HG03571 (cell line): ENCODE measurements at regions not wholly inside any gene's neighbourhood (a gene's known extent, or its start where the extent isn't known, plus 50 kb on each side); places are given as distances from the start of the nearest gene placed in this dataset.

Experiments used
- ATAC-seq: cut with Tn5 transposase; IDR thresholded peaks from one replicate; pipeline ENCODE4 v1.9.1; 2021; ENCODE audit not compliant: unreplicated experiment

- ATAC-seq = no peak
Observed at GRCh38 chr1:87765057-87765680, 436.5 kb downstream of the LMO4 start.

DNA sequence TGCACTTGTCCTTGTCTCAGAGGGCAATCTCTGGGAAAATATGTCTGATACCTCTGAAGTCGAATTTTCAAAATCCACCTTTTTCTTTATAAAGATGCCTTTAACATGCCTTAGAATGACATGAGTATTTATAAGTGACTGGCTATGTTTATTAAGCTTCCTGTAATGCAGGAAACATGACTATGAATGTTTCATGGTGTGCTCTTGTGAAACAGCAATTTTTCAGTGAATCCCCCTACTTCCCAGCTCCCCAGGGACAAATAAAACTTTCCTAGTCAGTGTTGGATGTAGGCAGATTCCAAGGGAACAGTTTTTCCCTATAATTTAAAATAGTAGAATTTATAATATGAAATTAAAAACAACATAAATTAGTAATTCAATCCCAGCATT, 437.0 kb downstream of the LMO4 start:
- no peak for ATAC-seq

- ATAC-seq = no peak
Observed at GRCh38 chr1:87766737-87767136, 438.1 kb downstream of the LMO4 start.

DNA sequence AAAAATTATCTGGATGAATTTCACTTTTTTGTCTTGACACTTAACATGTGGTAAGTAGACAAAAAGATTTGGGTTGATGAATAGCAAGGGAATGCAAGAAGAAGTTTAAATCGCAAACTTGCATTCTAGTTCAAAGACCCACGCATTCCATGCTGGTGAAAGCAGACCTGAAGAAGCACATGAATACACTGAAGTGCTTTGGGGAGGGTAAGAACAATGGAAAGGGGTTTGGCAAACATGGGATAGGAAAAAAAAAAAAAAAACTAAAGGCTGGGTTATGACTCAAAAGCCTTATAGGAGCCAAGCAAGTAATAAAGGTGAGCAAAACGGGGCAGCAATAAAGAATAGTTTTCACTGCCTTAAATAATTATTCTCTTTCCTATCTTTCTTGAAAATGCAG, 450.2 kb downstream of the LMO4 start:
- no peak for ATAC-seq

- ATAC-seq = no peak
Observed at GRCh38 chr1:87781554-87781953, 452.9 kb downstream of the LMO4 start.

GRCh38 chr1:87783315-87783714, 454.6 kb downstream of the LMO4 start:
- ATAC-seq = no peak

GRCh38 chr1:87785386-87785785, 456.7 kb downstream of the LMO4 start:
- ATAC-seq = no peak

DNA sequence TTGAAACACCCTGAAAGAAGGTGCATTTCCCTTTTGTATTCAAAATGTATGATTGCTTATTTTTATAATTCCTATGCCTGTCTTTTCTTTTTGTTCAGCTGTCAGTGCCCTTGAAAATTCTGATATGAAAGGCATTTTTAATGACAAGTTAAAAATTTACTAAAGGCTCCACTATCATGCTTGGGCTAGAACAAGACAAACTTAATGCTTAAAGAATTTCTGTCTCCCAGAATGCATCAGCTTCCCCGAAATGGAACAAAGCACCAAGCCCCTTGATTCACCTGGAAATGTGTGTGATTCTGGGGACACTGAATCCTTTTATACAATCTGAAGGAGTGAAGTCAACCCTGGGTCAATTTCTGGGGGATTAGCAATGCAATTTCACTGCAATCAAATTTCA, 457.5 kb downstream of the LMO4 start:
- no peak for ATAC-seq

GRCh38 chr1:87786861-87787545, 458.3 kb downstream of the LMO4 start:
- ATAC-seq = no peak

- ATAC-seq = no peak
Observed at GRCh38 chr1:87787551-87787950, 458.9 kb downstream of the LMO4 start.

DNA sequence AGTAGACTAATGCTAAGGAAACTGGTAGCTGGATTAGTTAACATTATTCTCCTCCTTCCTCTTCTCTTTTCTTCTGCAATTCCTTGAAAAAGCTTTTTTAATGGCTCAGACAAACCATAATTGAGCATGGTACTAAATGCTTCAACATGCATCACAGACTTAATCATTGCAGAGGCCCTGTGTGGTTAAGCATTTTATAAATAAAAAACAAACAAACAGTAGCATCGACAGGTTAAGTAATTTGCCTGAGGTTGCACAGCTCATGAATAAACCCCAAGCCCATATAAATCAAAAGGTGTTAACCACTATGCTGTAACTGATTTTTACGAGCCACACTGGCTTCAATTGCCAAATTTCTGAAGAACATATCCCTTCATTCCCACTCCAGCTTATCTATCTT, 462.1 kb downstream of the LMO4 start:
- ATAC-seq = no peak

- no peak for ATAC-seq
Observed at GRCh38 chr1:87791931-87792740, 463.5 kb downstream of the LMO4 start.

- no peak for ATAC-seq
Observed at GRCh38 chr1:87794788-87795614, 466.3 kb downstream of the LMO4 start.

DNA sequence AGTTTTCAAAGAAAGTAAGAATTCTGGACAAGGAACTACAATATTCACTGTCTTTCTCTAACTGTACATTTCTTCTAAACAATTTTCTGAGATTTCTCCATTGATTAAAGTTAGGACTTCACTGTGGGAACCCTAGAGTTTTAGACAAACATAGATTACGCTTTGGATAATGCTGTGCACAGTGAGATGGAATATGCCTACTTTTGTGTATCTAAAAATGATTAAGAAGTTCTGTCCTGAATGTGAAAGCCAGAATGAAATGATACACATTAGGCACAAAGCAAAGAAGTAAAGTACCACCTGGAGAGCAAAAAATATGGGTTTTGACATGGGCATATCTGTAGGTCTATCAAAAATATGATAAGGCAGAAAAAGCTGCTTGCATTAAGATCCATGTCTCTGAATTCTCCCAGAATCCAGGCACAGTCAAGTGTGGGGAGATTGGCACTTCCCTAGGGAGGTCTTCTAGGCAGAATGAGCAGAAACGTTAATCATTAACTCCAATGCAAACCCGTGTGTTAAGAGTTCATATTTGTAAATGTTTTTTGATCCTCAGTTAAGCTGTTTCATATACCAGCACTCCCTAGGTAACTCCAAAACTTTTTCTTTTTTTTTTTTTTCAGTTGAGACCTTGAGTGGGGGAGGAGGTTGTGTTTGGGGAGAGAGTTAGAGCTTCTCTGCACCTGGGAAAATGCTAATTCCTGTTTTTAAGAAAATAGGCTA, 467.1 kb downstream of the LMO4 start:
- no peak for ATAC-seq

GRCh38 chr1:87796471-87796901, 467.8 kb downstream of the LMO4 start:
- ATAC-seq = no peak

GRCh38 chr1:87799451-87799850, 470.8 kb downstream of the LMO4 start:
- ATAC-seq = no peak

- no peak for ATAC-seq
Observed at GRCh38 chr1:87800006-87800405, 471.3 kb downstream of the LMO4 start.

DNA sequence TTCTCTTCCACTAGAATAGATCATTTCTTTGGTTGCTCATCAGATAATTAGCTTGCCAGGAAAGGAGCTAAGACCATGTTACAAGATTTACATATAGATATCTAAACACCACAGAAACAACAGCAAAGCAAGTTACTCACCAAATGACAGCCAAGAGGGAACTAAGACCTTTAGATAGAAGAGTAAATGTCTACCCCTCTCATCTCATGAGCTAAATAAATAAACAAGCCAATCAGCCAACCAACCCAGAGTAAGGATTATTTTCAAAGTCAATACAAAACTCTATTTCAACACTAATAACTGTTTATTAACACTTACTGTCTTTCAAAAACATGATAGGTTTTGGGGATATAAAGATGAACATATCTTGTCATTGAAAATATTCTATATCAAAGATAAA, 474.7 kb downstream of the LMO4 start:
- no peak for ATAC-seq

DNA sequence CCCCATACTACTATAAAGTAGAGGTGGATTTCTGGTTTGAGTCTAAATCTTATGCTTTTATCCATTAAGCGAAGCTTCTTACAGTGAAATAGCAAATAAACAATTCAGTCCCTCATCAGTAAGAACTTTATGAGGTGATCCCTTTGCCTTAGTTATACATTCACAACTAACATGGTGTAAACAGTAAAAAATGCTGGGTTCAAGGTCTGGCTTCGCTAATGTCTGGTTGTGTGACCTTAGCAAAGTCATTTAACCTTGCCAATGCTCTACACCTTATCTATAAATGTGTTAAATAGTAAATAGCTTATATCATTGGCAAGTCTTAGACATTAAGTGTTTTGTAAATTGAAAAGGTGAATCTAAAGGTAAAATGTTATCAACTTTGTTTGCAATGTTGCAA, 475.4 kb downstream of the LMO4 start:
- no peak for ATAC-seq

DNA sequence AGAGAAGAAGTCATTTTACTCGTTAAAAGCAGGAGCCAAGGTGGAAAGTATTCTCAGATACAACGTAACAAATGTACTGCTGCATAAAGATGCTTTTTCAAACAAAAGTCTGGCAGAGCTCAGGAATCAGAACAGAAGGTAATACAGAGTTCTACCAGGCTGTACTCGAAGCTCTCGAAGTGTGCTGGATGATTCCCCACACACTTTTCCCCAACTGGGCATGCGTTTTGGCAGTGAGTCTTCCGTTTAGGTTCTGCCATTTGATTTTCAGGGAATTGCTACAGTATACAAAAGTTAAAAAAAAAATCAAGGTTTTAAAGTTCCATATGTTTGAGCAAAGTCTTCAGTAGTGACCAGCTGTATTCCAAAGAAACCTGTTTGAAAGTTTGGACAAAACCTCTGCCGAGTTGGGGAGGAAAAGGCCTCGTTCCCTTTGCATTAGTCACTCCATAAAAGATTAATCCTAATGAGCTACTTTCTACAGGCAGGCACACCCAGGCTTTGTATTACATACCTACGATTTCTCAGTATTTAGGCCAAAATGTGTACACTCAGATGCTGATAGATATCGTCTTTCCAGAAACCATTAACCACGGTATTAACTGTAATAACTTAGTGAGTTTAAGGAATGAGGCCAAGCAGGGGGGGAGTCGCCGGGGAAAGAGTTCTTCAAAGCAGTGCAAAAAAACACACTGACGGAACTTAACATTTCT, 477.1 kb downstream of the LMO4 start:
- ATAC-seq = no peak
